Natural killer cell (primary cell): ENCODE measurements at regions not wholly inside any gene's neighbourhood (a gene's known extent, or its start where the extent isn't known, plus 50 kb on each side); places are given as distances from the start of the nearest gene placed in this dataset.

Experiments
- ATAC-seq, 3 donors: fragments of 150-1000 bp in 2 of 3; fragments of 200-7000 bp in 1 of 3; cut with Tn5 transposase; 1 replicate in 1 of 3; 2 replicates in 2 of 3; pipeline ENCODE4 v1.10.0; 2021; ENCODE audit warnings: mild to moderate bottlenecking in 2 of 3, moderate library complexity in 2 of 3
- DNase-seq, 2 donors: peaks; one replicate each; pipeline versions ENCODE4 v3.0.0 to v3.0.0-alpha.2; 2013 to 2021; ENCODE audit warnings: mixed read lengths in 1 of 2
- H3K27ac ChIP-seq: one replicate; pipeline ENCODE4 v1.5.1; 2013; ENCODE audit warnings: mild to moderate bottlenecking, low read length
- H3K27me3 ChIP-seq: one replicate; pipeline ENCODE4 v1.6.1; 2013; ENCODE audit warnings: low read length; ENCODE audit not compliant: control insufficient read depth, insufficient read depth
- H3K36me3 ChIP-seq: one replicate; pipeline ENCODE4 v1.6.1; 2013; ENCODE audit warnings: low read length; ENCODE audit not compliant: control insufficient read depth, insufficient read depth
- H3K4me1 ChIP-seq: one replicate; pipeline ENCODE4 v1.6.1; 2013; ENCODE audit warnings: low read length; ENCODE audit not compliant: control insufficient read depth, insufficient read depth
- H3K4me3 ChIP-seq: one replicate; pipeline ENCODE4 v1.5.1; 2013; ENCODE audit warnings: low read length
- H3K9me3 ChIP-seq: one replicate; pipeline ENCODE4 v1.6.1; 2013; ENCODE audit warnings: low read length; ENCODE audit not compliant: control insufficient read depth, insufficient read depth
- H3K27ac Mint-ChIP-seq, 2 donors: one replicate each; pipeline ENCODE4 v1.8.0; 2022; ENCODE audit warnings: mild to moderate bottlenecking in 2 of 2, mixed read lengths in 2 of 2, moderate library complexity in 1 of 2
- H3K27me3 Mint-ChIP-seq, 2 donors: one replicate each; pipeline ENCODE4 v1.8.0; 2022; ENCODE audit warnings: low read depth in 2 of 2, mixed read lengths in 2 of 2
- H3K36me3 Mint-ChIP-seq: one replicate; pipeline ENCODE4 v1.8.0; 2022; ENCODE audit warnings: mixed read lengths
- H3K4me1 Mint-ChIP-seq, 2 donors: one replicate each; pipeline ENCODE4 v1.8.0; 2022; ENCODE audit warnings: mixed read lengths in 2 of 2
- H3K4me3 Mint-ChIP-seq: one replicate; pipeline ENCODE4 v1.8.0; 2022; ENCODE audit warnings: mild to moderate bottlenecking, moderate library complexity, mixed read lengths
- H3K9me3 Mint-ChIP-seq, 2 donors: one replicate each; pipeline ENCODE4 v1.8.0; 2022; ENCODE audit warnings: mixed read lengths in 2 of 2
- WGBS: methylation state at CpG from one replicate; pipeline ENCODE4 v1.1.7; 2013; ENCODE audit warnings: missing lambda C conversion rate; ENCODE audit not compliant: insufficient coverage; 5-methylcytosine and 5-hydroxymethylcytosine counted together
- intact Hi-C: fragments of 100-400 bp; cut with micrococcal nuclease; formaldehyde crosslinking; loops from one replicate; pipeline ENCODE4 v1.14.2; 2022
- TF ChIP-seq, protein P1 (sequence below): fragments of 200-600 bp; IDR thresholded peaks from one replicate; pipeline ENCODE4 v1.8.0; 2022; ENCODE audit warnings: antibody characterized with exemption

DNA sequence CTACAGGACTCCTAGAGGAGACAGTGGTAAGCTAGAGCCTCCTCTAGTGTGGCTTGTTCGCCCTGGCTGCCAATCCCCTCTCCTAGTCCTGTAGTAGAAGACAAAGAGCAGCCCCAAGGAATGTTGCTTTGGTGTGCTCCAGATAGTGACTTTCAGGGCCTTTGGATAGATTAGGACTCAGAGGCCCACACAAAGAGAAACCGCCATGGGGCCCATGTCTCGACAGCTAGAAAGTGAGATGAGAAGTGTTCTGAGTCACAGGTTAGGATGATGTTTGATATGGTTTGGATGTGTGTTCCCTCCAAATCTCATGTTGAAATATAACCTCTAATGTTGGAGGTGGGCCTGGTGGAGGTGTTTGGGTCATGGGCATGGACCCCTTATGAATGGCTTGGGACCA, 51.8 kb upstream of the JDP2 start:
- H3K27me3 Mint-ChIP-seq = peaks cover 19% of the 10 kb centered on the region in 2 donors

More for the DNA sequence above, 51.8 kb upstream of the JDP2 start:
- H3K4me1 Mint-ChIP-seq = no peaks in the 10 kb centered on the region
- TF ChIP-seq, protein P1, sequence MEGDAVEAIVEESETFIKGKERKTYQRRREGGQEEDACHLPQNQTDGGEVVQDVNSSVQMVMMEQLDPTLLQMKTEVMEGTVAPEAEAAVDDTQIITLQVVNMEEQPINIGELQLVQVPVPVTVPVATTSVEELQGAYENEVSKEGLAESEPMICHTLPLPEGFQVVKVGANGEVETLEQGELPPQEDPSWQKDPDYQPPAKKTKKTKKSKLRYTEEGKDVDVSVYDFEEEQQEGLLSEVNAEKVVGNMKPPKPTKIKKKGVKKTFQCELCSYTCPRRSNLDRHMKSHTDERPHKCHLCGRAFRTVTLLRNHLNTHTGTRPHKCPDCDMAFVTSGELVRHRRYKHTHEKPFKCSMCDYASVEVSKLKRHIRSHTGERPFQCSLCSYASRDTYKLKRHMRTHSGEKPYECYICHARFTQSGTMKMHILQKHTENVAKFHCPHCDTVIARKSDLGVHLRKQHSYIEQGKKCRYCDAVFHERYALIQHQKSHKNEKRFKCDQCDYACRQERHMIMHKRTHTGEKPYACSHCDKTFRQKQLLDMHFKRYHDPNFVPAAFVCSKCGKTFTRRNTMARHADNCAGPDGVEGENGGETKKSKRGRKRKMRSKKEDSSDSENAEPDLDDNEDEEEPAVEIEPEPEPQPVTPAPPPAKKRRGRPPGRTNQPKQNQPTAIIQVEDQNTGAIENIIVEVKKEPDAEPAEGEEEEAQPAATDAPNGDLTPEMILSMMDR = no peak
- Histone ChIP-seq H3K9me3 (no peaks in the 10 kb centered on the region), H3K27ac (no peak overlapping the region), H3K4me1 (no peaks in the 10 kb centered on the region), H3K36me3 (no peaks in the 10 kb centered on the region), H3K27me3 (no peaks in the 10 kb centered on the region), H3K4me3 (no peak overlapping the region)
- H3K4me3 Mint-ChIP-seq = no peak overlapping the region
- WGBS = 88% methylated on average over 3 of the region's 3 CpGs
- H3K9me3 Mint-ChIP-seq = peaks cover 0 to 2% of the 10 kb centered on the region in 2 donors
- H3K36me3 Mint-ChIP-seq = no peaks in the 10 kb centered on the region
- ATAC-seq (no peak), DNase-seq (no peak)
- intact Hi-C loops = no loop called here
- H3K27ac Mint-ChIP-seq = no peak overlapping the region
